ENCODE measurements at regions not wholly inside any gene's neighbourhood (a gene's known extent, or its start where the extent isn't known, plus 50 kb on each side); places are given as distances from the start of the nearest gene placed in this dataset.

- intact Hi-C loops (cut with DNase I), result no loop called here
These were observed 533.8 kb downstream of the CAAP1 start for GRCh38 chr9:26358836-26359235.

GRCh38 chr9:26357803-26358344, 534.7 kb downstream of the CAAP1 start:
- intact Hi-C loops (cut with DNase I), result no loop called here
- DNase-seq (ENCODE audit: low spot score), result no peak

More at GRCh38 chr9:26358836-26359235, 533.8 kb downstream of the CAAP1 start:
- no peak for DNase-seq (ENCODE audit: low spot score)

GRCh38 chr9:26356491-26356890, 536.1 kb downstream of the CAAP1 start:
- DNase-seq (ENCODE audit: low spot score), result no peak
- intact Hi-C loops (cut with DNase I), result no loop called here

- peak; percentile 51 for DNase-seq (ENCODE audit: low spot score)
- intact Hi-C loops (cut with DNase I), result no loop called here
These were observed 545.6 kb downstream of the CAAP1 start for GRCh38 chr9:26346942-26347477.

GRCh38 chr9:26341545-26341944, 551.1 kb downstream of the CAAP1 start:
- DNase-seq (ENCODE audit: low spot score), result no peak
- intact Hi-C loops (cut with DNase I), result no loop called here

- intact Hi-C loops (cut with DNase I), result no loop called here
- DNase-seq (ENCODE audit: low spot score), result no peak
These were observed 552.8 kb downstream of the CAAP1 start for GRCh38 chr9:26339796-26340195.

GRCh38 chr9:26335116-26335515, 557.5 kb downstream of the CAAP1 start:
- intact Hi-C loops (cut with DNase I), result no loop called here

GRCh38 chr9:26334706-26335105, 557.9 kb downstream of the CAAP1 start:
- intact Hi-C loops (cut with DNase I), result no loop called here
- DNase-seq (ENCODE audit: low spot score), result no peak

More at GRCh38 chr9:26335116-26335515, 557.5 kb downstream of the CAAP1 start:
- DNase-seq (ENCODE audit: low spot score), result no peak

GRCh38 chr9:26331223-26331622, 561.4 kb downstream of the CAAP1 start:
- intact Hi-C loops (cut with DNase I), result no loop called here
- DNase-seq (ENCODE audit: low spot score), result no peak

GRCh38 chr9:26329974-26330373, 562.6 kb downstream of the CAAP1 start:
- no peak for DNase-seq (ENCODE audit: low spot score)
- intact Hi-C loops (cut with DNase I), result loop anchor here in 1 of 2 donors (5.0 kb wide), 1 partner anchor 287 kb away; no protein-coding TSS in a partner anchor

- intact Hi-C loops (cut with DNase I), result loop anchor here in 1 of 2 donors (5.0 kb wide), 1 partner anchor 291 kb away; no protein-coding TSS in a partner anchor
- no peak for DNase-seq (ENCODE audit: low spot score)
These were observed 566.0 kb downstream of the CAAP1 start for GRCh38 chr9:26326563-26326962.

- no peak for DNase-seq (ENCODE audit: low spot score)
- intact Hi-C loops (cut with DNase I), result loop anchor here in 1 of 2 donors (5.0 kb wide), 1 partner anchor 292 kb away; no protein-coding TSS in a partner anchor
These were observed 567.2 kb downstream of the CAAP1 start for GRCh38 chr9:26325444-26325829.

- no peak for DNase-seq (ENCODE audit: low spot score)
- intact Hi-C loops (cut with DNase I), result loop anchor here in 1 of 2 donors (5.0 kb wide), 1 partner anchor 292 kb away; no protein-coding TSS in a partner anchor
These were observed 567.7 kb downstream of the CAAP1 start for GRCh38 chr9:26324786-26325443.

GRCh38 chr9:26321935-26322334, 570.7 kb downstream of the CAAP1 start:
- no peak for DNase-seq (ENCODE audit: low spot score)
- intact Hi-C loops (cut with DNase I), result no loop called here

- no peak for DNase-seq (ENCODE audit: low spot score)
- intact Hi-C loops (cut with DNase I), result no loop called here
These were observed 572.7 kb downstream of the CAAP1 start for GRCh38 chr9:26319859-26320258.

GRCh38 chr9:26313108-26313507, 579.5 kb downstream of the CAAP1 start:
- intact Hi-C loops (cut with DNase I), result no loop called here
- DNase-seq (ENCODE audit: low spot score), result no peak

GRCh38 chr9:26311463-26311995, 581.1 kb downstream of the CAAP1 start:
- intact Hi-C loops (cut with DNase I), result no loop called here
- DNase-seq (ENCODE audit: low spot score), result no peak

GRCh38 chr9:26310294-26310693, 582.3 kb downstream of the CAAP1 start:
- intact Hi-C loops (cut with DNase I), result no loop called here
- no peak for DNase-seq (ENCODE audit: low spot score)

GRCh38 chr9:26308328-26308727, 584.3 kb downstream of the CAAP1 start:
- DNase-seq (ENCODE audit: low spot score), result no peak
- intact Hi-C loops (cut with DNase I), result no loop called here

GRCh38 chr9:26301659-26302058, 590.9 kb downstream of the CAAP1 start:
- DNase-seq (ENCODE audit: low spot score), result no peak
- intact Hi-C loops (cut with DNase I), result no loop called here

- intact Hi-C loops (cut with DNase I), result no loop called here
- no peak for DNase-seq (ENCODE audit: low spot score)
These were observed 591.6 kb downstream of the CAAP1 start for GRCh38 chr9:26301046-26301445.
